Cardiac fibroblast (primary cell): ENCODE measurements at regions not wholly inside any gene's neighbourhood (a gene's known extent, or its start where the extent isn't known, plus 50 kb on each side); places are given as distances from the start of the nearest gene placed in this dataset.

Experiments
- DNase-seq, 2 donors: peaks; one replicate each; pipeline versions ENCODE4 v3.0.0 to v3.0.0-alpha.2; 2010; ENCODE audit warnings: low read depth in 2 of 2
- H3K4me3 ChIP-seq, 2 donors: replicated peaks in 1 of 2; 1 replicate in 1 of 2; 2 replicates in 1 of 2; pipeline ENCODE4 v1.5.1; 2011; ENCODE audit warnings: low read depth in 2 of 2, low read length in 2 of 2, mild to moderate bottlenecking in 2 of 2, moderate library complexity in 1 of 2
- TF ChIP-seq, protein P1 (sequence below): IDR thresholded peaks from one replicate; pipeline ENCODE4 v1.5.1; 2011; ENCODE audit warnings: low read depth, mild to moderate bottlenecking, low read length, inconsistent platforms

DNA sequence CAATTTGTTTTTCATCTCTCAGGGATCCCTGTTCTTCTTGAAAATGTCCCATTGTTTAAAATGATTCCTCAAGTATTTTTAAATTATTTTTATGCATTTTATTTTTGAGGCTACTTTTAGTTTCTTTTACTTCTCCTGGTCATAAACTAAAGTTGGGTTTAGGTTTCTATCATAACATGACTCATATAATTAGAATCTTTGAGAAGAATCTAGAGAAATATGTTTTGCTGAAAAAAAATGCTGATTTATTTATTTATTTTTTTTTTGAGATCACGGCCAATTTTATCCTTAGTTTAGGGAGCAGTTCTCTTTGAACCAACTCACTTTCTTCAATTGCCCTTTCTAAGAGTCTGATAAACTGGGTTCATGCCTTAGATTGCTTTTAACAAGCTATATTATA lies 1157.1 kb downstream of the BCL11B start:
- no peak overlapping the region for H3K4me3 ChIP-seq
- no peak for DNase-seq
- TF ChIP-seq, protein P1, sequence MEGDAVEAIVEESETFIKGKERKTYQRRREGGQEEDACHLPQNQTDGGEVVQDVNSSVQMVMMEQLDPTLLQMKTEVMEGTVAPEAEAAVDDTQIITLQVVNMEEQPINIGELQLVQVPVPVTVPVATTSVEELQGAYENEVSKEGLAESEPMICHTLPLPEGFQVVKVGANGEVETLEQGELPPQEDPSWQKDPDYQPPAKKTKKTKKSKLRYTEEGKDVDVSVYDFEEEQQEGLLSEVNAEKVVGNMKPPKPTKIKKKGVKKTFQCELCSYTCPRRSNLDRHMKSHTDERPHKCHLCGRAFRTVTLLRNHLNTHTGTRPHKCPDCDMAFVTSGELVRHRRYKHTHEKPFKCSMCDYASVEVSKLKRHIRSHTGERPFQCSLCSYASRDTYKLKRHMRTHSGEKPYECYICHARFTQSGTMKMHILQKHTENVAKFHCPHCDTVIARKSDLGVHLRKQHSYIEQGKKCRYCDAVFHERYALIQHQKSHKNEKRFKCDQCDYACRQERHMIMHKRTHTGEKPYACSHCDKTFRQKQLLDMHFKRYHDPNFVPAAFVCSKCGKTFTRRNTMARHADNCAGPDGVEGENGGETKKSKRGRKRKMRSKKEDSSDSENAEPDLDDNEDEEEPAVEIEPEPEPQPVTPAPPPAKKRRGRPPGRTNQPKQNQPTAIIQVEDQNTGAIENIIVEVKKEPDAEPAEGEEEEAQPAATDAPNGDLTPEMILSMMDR, result no peak

DNA sequence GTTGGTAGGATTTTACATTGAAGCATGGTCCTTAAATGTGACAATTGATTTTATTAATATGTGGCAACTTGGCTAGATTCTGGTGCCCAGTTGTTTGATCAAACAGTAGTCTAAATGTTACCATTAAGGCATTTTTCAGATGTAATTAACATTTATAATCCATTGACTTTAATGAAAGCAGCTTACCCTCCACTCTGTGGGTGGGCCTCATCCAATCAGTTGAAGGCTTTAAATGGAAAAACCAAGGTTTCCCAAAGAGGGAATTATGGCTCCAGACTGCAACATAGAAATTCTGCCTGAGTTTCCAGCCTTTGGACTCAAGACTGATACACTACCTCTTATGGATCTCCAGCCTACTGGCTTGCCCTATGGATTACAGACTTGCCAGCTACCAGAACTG lies 1153.2 kb downstream of the BCL11B start:
- TF ChIP-seq, protein P1, result no peak
- no peak overlapping the region for H3K4me3 ChIP-seq
- no peak for DNase-seq

DNA sequence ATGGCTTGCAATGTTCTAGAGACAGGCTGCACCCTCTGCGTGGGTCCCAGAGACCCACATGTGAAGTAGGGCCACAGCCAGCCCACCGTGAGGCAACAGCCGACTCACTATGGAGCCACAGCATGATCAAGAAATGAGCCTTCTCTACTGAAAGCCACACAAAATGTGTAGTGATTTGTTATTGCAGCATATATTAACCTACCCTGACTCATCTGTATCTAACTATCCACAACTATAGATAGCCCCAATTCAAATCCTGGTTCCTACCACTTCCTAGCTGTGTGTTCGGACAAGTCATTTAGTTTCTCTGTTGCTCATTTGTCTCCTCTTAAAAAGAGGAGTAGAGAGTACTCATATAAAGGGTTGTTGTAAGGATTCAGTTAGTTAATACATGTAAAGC lies 1152.3 kb downstream of the BCL11B start:
- TF ChIP-seq, protein P1, result no peak
- no peak overlapping the region for H3K4me3 ChIP-seq
- DNase-seq, result no peak

DNA sequence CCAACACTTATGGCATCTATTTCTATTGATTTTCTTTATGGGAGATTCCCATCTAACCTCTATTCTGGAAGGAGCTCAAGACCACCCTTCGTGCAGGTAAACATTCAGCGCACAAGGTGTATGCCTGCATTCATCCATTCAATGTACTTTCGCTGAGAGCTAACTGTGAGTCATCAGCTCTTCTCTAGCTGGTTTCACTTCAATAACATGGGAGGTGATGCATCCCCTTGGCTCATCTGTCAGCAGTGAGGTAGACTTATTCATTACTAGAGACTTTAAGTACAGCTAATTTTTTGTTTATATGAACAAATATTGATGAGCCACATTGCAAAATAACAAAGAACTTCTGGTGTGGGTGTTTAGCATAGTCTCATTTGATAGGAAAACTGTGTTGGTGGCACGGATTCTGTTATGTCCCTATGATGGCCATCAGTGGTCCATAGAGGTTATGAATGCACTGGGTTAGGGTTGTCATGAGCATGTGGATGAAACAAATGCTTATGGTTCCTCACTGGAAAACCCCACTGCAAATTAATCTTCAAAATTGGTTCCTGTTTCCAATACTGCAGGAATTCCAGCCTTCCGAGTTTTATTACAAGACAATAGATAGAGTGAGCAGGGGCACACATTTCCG lies 1151.0 kb downstream of the BCL11B start:
- DNase-seq, result no peak
- H3K4me3 ChIP-seq, result no peak overlapping the region
- TF ChIP-seq, protein P1, result no peak

DNA sequence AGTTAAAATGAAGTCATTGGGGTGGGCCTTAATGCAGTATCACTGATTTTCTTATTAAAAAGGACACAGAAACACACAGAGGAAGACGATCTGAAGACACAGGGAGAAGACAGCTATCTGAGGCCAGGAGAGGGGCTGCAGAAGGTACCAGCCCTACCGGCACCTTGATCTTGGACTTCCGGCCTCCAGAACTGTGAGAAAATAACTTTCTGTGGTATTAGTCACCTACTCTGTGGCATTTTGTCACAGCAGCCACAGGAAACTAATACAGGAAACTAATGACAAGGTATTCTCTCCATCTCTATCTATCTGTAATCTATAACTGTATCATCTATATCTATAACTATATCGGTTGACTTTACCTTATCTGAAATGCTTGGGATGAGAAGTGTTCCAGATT lies 1149.5 kb downstream of the BCL11B start:
- no peak for DNase-seq
- H3K4me3 ChIP-seq, result no peak overlapping the region
- TF ChIP-seq, protein P1, result no peak

DNA sequence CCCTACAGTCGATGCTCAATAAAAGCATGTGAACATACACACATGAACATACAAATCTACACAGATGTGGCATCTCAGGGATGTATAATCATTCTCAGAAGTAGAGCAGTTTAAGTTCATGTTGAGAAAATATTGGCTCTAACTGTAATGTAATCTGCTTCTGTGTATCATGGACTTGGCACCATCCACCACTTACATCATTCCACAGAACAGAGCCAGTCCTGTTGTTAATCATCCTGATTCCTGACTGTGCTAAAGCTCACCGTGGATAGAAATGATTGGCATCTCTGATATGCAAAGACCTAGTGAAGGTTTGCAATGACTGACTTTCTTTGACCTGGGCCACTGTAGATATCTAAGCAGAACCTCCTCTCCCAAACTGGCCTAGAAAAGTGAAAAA lies 1141.3 kb downstream of the BCL11B start:
- TF ChIP-seq, protein P1, result no peak
- no peak overlapping the region for H3K4me3 ChIP-seq
- no peak for DNase-seq

DNA sequence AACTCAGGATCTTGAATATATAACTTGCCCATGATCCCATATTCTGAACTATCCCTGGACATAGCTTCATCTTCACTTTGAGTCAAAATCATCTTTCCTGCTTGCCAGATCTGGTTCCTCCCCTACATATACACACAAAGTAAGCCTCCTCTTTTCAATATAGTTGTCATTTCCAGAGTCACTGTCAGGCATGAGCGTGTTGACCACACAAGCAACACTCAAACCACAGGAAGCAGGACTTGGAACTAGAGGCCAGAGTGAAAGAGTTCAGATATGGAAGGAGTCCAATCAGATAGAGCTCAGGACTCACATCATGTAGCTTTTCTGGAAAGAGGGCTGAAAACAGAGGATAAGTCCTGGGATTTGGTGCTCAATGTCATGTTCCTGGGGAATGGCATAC lies 1140.6 kb downstream of the BCL11B start:
- TF ChIP-seq, protein P1, result no peak
- no peak for DNase-seq
- no peak overlapping the region for H3K4me3 ChIP-seq
